CD4-positive, alpha-beta T cell (primary cell): ENCODE measurements at regions not wholly inside any gene's neighbourhood (a gene's known extent, or its start where the extent isn't known, plus 50 kb on each side); places are given as distances from the start of the nearest gene placed in this dataset.

Experiments
- ATAC-seq: fragments of 200-7000 bp; cut with Tn5 transposase; one replicate; pipeline ENCODE4 v1.10.0; 2022; ENCODE audit warnings: mild to moderate bottlenecking; ENCODE audit not compliant: poor library complexity
- CTCF ChIA-PET: fragments of 350-600 bp; sonication (Branson Sonifier 250); formaldehyde crosslinking; loops from one replicate; lab custom pipeline; 2021; ENCODE audit warnings: antibody characterized with exemption, inconsistent platforms; lab: Charles Lee
- POLR2A ChIA-PET: fragments of 350-600 bp; sonication (Branson Sonifier 250); formaldehyde crosslinking; loops from one replicate; lab custom pipeline; 2021; ENCODE audit warnings: antibody characterized with exemption, inconsistent platforms; lab: Charles Lee
- DNase-seq, 14 experiments: peaks; one replicate each; pipeline ENCODE4 v3.0.0-alpha.2; 2013 to 2020; ENCODE audit warnings: mixed read lengths in 2 of 14
- H3K27ac ChIP-seq, 2 donors: one replicate each; pipeline versions ENCODE4 v1.5.1 to v1.7.0; 2013; ENCODE audit warnings: low read length in 2 of 2, low read depth in 1 of 2, mild to moderate bottlenecking in 1 of 2
- H3K27me3 ChIP-seq, 2 experiments: 1 replicate in 1 of 2; 2 replicates in 1 of 2; pipeline versions ENCODE4 v1.6.1 to v1.7.0; 2013; ENCODE audit warnings: low read length in 2 of 2, control low read depth in 1 of 2, mild to moderate bottlenecking in 1 of 2, moderate library complexity in 1 of 2; ENCODE audit not compliant: insufficient read depth in 2 of 2, control insufficient read depth in 1 of 2
- H3K36me3 ChIP-seq: one replicate; pipeline ENCODE4 v1.6.1; 2013; ENCODE audit warnings: low read length, control low read depth; ENCODE audit not compliant: insufficient read depth
- H3K4me1 ChIP-seq: one replicate; pipeline ENCODE4 v1.6.1; 2013; ENCODE audit warnings: low read length, control low read depth; ENCODE audit not compliant: insufficient read depth
- H3K4me3 ChIP-seq: one replicate; pipeline ENCODE4 v1.5.1; 2013; ENCODE audit warnings: mild to moderate bottlenecking, low read length, moderate library complexity
- H3K9me3 ChIP-seq, 2 experiments: 1 replicate in 1 of 2; 2 replicates in 1 of 2; pipeline versions ENCODE4 v1.6.1 to v1.7.0; 2013; ENCODE audit warnings: low read length in 2 of 2, mild to moderate bottlenecking in 2 of 2, control low read depth in 1 of 2, moderate library complexity in 1 of 2; ENCODE audit not compliant: control insufficient read depth in 1 of 2, insufficient read depth in 1 of 2
- H3K27ac Mint-ChIP-seq: one replicate; pipeline ENCODE4 v1.8.0; 2020; ENCODE audit warnings: mixed read lengths
- H3K27me3 Mint-ChIP-seq: one replicate; pipeline ENCODE4 v1.8.0; 2021; ENCODE audit warnings: mixed read lengths
- H3K36me3 Mint-ChIP-seq: one replicate; pipeline ENCODE4 v1.8.0; 2021; ENCODE audit warnings: low read depth, mixed read lengths
- H3K4me1 Mint-ChIP-seq: one replicate; pipeline ENCODE4 v1.8.0; 2021; ENCODE audit warnings: low read depth, mixed read lengths
- H3K4me3 Mint-ChIP-seq: one replicate; pipeline ENCODE4 v1.8.0; 2020; ENCODE audit warnings: mild to moderate bottlenecking, mixed read lengths
- H3K9me3 Mint-ChIP-seq: one replicate; pipeline ENCODE4 v1.8.0; 2020; ENCODE audit warnings: mixed read lengths
- CTCF ChIP-seq: fragments of 200-600 bp; IDR thresholded peaks from one replicate; pipeline ENCODE4 v1.8.0; 2022; ENCODE audit warnings: antibody characterized with exemption, mild to moderate bottlenecking
- intact Hi-C, 2 experiments: fragments of 100-400 bp; cut with DNase I in 1 of 2; cut with micrococcal nuclease in 1 of 2; formaldehyde crosslinking; loops; one replicate each; pipeline versions ENCODE4 v1.15.1 to v1.9.0; 2023 to 2025; cut with DNase I, micrococcal nuclease

- ATAC-seq (no peak), DNase-seq (no peak)
- no peak for TF ChIP-seq CTCF
- Mint-ChIP-seq H3K27me3 (peaks cover 3% of the 10 kb centered on the region), H3K9me3 (peaks cover 11% of the 10 kb centered on the region), H3K27ac (no peak overlapping the region), H3K4me1 (no peaks in the 10 kb centered on the region), H3K36me3 (no peaks in the 10 kb centered on the region), H3K4me3 (no peak overlapping the region)
- Histone ChIP-seq H3K27ac (no peak overlapping the region), H3K9me3 (no peaks in the 10 kb centered on the region), H3K27me3 (no peaks in the 10 kb centered on the region), H3K4me1 (no peaks in the 10 kb centered on the region), H3K36me3 (no peaks in the 10 kb centered on the region), H3K4me3 (no peak overlapping the region)
- POLR2A ChIA-PET, result no interaction called here
- CTCF ChIA-PET, result no interaction called here
- intact Hi-C loops, result no loop called here
These were observed 293.4 kb downstream of the YTHDC2 start for GRCh38 chr5:113806904-113807303.

DNA sequence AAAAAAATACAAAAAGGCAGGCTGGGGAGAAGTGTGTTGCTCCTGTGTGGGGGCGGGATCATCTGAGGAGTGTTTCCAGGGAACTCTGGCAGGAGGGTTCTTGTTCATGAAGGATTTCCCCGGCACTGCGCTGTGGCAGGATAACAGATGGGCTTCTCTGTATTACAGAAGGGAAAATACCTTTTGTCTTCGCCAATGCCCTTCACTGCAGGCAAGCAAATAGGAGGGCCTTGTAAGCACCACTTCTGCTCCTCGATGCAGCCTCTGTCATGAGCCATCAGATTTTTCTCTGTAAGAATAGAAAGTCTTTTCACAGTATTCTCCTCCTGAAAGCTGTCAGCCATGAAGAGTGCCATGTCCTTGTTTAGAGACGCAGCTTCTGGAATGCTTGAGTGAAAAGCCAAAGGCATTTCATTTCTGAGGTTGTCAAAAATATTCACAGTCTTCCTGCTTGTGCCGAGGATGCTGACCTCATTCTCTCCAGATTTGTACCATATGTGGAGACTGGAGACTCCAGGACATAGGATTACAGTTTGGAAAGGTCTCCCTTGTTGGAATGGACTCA lies 294.0 kb downstream of the YTHDC2 start:
- Histone ChIP-seq H3K27me3 (no peaks in the 10 kb centered on the region), H3K4me1 (no peaks in the 10 kb centered on the region), H3K9me3 (no peaks in the 10 kb centered on the region), H3K36me3 (no peaks in the 10 kb centered on the region), H3K27ac (no peak overlapping the region), H3K4me3 (no peak overlapping the region)
- H3K4me1 Mint-ChIP-seq, result no peaks in the 10 kb centered on the region
- intact Hi-C loops, result no loop called here
- no peaks in the 10 kb centered on the region for H3K36me3 Mint-ChIP-seq
- H3K27ac Mint-ChIP-seq, result no peak overlapping the region
- ChIA-PET POLR2A (no interaction called here), CTCF (no interaction called here)
- H3K27me3 Mint-ChIP-seq, result peaks cover 3% of the 10 kb centered on the region
- no peak overlapping the region for H3K4me3 Mint-ChIP-seq
- no peak for TF ChIP-seq CTCF
- DNase-seq (no peak), ATAC-seq (no peak)
- H3K9me3 Mint-ChIP-seq, result peaks cover 11% of the 10 kb centered on the region

GRCh38 chr5:113808956-113809355 lies 295.5 kb downstream of the YTHDC2 start:
- H3K36me3 ChIP-seq, result no peaks in the 10 kb centered on the region
- no peaks in the 10 kb centered on the region for H3K27me3 ChIP-seq
- Mint-ChIP-seq H3K4me1 (no peaks in the 10 kb centered on the region), H3K27ac (no peak overlapping the region), H3K27me3 (peaks cover 3% of the 10 kb centered on the region), H3K4me3 (no peak overlapping the region), H3K9me3 (peaks cover 4% of the 10 kb centered on the region), H3K36me3 (no peaks in the 10 kb centered on the region)
- intact Hi-C loops, result no loop called here
- DNase-seq (no peak), ATAC-seq (no peak)
- no peaks in the 10 kb centered on the region for H3K4me1 ChIP-seq
- no peak overlapping the region for H3K4me3 ChIP-seq
- no peaks in the 10 kb centered on the region for H3K9me3 ChIP-seq
- no peak for TF ChIP-seq CTCF
- no peak overlapping the region for H3K27ac ChIP-seq
- CTCF ChIA-PET, result no interaction called here
- POLR2A ChIA-PET, result no interaction called here
